SK-N-SH (cell line): ENCODE measurements at regions not wholly inside any gene's neighbourhood (a gene's known extent, or its start where the extent isn't known, plus 50 kb on each side); places are given as distances from the start of the nearest gene placed in this dataset.

Source experiments
- CTCF ChIA-PET: fragments of 300-600, 350-600 bp; formaldehyde crosslinking; extraction: SDS; loops from one replicate; lab custom pipeline; 2021; lab: Yijun Ruan, JAX
- POLR2A ChIA-PET: fragments of 350-600 bp; sonication (Branson Sonifier 250); formaldehyde crosslinking; extraction: SDS; loops from one replicate; lab custom pipeline; 2020; ENCODE audit warnings: antibody characterized with exemption, inconsistent platforms; lab: Yijun Ruan, JAX
- DNase-seq: peaks from one replicate; pipeline ENCODE4 v3.0.0; 2012
- H2AFZ ChIP-seq: fragments of 200-600 bp; sonication (generic); 2 replicates; pipeline ENCODE4 v1.8.1; 2016; ENCODE audit warnings: antibody characterized with exemption, mild to moderate bottlenecking, low read depth
- H3F3A ChIP-seq: fragments of 200-600 bp; sonication (generic); replicated peaks from 2 replicates; pipeline ENCODE3; 2016; ENCODE audit warnings: antibody characterized with exemption, mild to moderate bottlenecking; ENCODE audit not compliant: insufficient read depth
- H3K27ac ChIP-seq, 2 experiments: fragments of 200-500 bp in 1 of 2; fragments of 200-600 bp in 1 of 2; sonication (Bioruptor generic) in 1 of 2; sonication (generic), shearing (Covaris generic) in 1 of 2; 2 replicates each; pipeline versions ENCODE4 v1.5.1 to v1.6.1; 2014 to 2016; ENCODE audit warnings: low read depth in 2 of 2, inconsistent platforms in 1 of 2, low read length in 1 of 2, mild to moderate bottlenecking in 1 of 2, mixed read lengths in 1 of 2
- H3K27me3 ChIP-seq: fragments of 200-600 bp; sonication (generic), shearing (Covaris generic); 2 replicates; pipeline ENCODE4 v1.6.1; 2016; ENCODE audit warnings: mixed run types; ENCODE audit not compliant: insufficient read depth
- H3K36me3 ChIP-seq, 2 experiments: fragments of 200-500 bp in 1 of 2; fragments of 200-600 bp in 1 of 2; sonication (Bioruptor generic) in 1 of 2; sonication (generic) in 1 of 2; replicated peaks in 1 of 2; 2 replicates each; pipeline versions ENCODE3 to v1.5.1; 2014 to 2016; ENCODE audit warnings: low read length in 1 of 2, mild to moderate bottlenecking in 1 of 2; ENCODE audit not compliant: insufficient read depth in 2 of 2, control insufficient read depth in 1 of 2
- H3K4me1 ChIP-seq, 2 experiments: fragments of 200-500 bp in 1 of 2; fragments of 200-600 bp in 1 of 2; sonication (Bioruptor generic) in 1 of 2; sonication (generic), shearing (Covaris generic) in 1 of 2; 2 replicates each; pipeline versions ENCODE4 v1.5.1 to v1.6.1; 2014 to 2016; ENCODE audit warnings: low read depth in 1 of 2, low read length in 1 of 2, mixed run types in 1 of 2; ENCODE audit not compliant: insufficient read depth in 2 of 2, control insufficient read depth in 1 of 2
- H3K4me2 ChIP-seq: fragments of 200-600 bp; sonication (generic), shearing (Covaris generic); 2 replicates; pipeline ENCODE4 v1.6.1; 2017; ENCODE audit warnings: mixed run types
- H3K4me3 ChIP-seq, 2 experiments: fragments of 200-500 bp in 1 of 2; fragments of 200-600 bp in 1 of 2; sonication (Bioruptor generic) in 1 of 2; sonication (generic), shearing (Covaris generic) in 1 of 2; 2 replicates each; pipeline versions ENCODE4 v1.5.1 to v1.8.1; 2014 to 2016; ENCODE audit warnings: low read depth in 2 of 2, inconsistent platforms in 1 of 2, low read length in 1 of 2, mild to moderate bottlenecking in 1 of 2, mixed read lengths in 1 of 2, moderate library complexity in 1 of 2
- H3K79me2 ChIP-seq: fragments of 200-600 bp; sonication (generic); 2 replicates; pipeline ENCODE4 v1.8.1; 2017; ENCODE audit warnings: mild to moderate bottlenecking; ENCODE audit not compliant: insufficient read depth
- H3K9ac ChIP-seq: fragments of 200-600 bp; sonication (generic); 2 replicates; pipeline ENCODE4 v1.6.1; 2017; ENCODE audit warnings: mixed run types
- H3K9me2 ChIP-seq: fragments of 200-600 bp; sonication (generic); 2 replicates; pipeline ENCODE4 v1.6.1; 2017; ENCODE audit warnings: mixed run types
- H3K9me3 ChIP-seq: fragments of 200-600 bp; sonication (generic); 2 replicates; pipeline ENCODE4 v1.6.1; 2017; ENCODE audit warnings: mixed run types, mild to moderate bottlenecking, moderate library complexity
- H4K20me1 ChIP-seq: fragments of 200-600 bp; sonication (generic); 2 replicates; pipeline ENCODE4 v1.6.1; 2017; ENCODE audit warnings: mild to moderate bottlenecking, mixed run types; ENCODE audit not compliant: insufficient read depth
- ELF1 ChIP-seq: IDR thresholded peaks from 2 replicates; pipeline ENCODE4 v1.4.0; 2012
- EZH2phosphoT487 ChIP-seq: fragments of 200-600 bp; sonication (generic); IDR thresholded peaks from 2 replicates; pipeline ENCODE4 v1.6.1; 2017; ENCODE audit warnings: low read depth, mixed run types, mild to moderate bottlenecking, antibody characterized with exemption, moderate library complexity, borderline replicate concordance
- FOSL2 ChIP-seq: IDR thresholded peaks from 2 replicates; pipeline ENCODE4 v1.4.0; 2012; ENCODE audit warnings: low read depth, mild to moderate bottlenecking, moderate library complexity, borderline replicate concordance
- GATA2 ChIP-seq: sonication (generic); formaldehyde crosslinking; IDR thresholded peaks from 2 replicates; pipeline ENCODE4 v1.5.0; 2020; ENCODE audit warnings: mild to moderate bottlenecking, missing genetic modification reagents
- IRF3 ChIP-seq: fragments of 150-350 bp; IDR thresholded peaks from 2 replicates; pipeline ENCODE4 v1.6.1; 2016; ENCODE audit warnings: mild to moderate bottlenecking, low read depth, low read length
- MAX ChIP-seq: IDR thresholded peaks from 2 replicates; pipeline ENCODE4 v1.4.0; 2012; ENCODE audit warnings: low read depth
- MXI1 ChIP-seq: IDR thresholded peaks from 2 replicates; pipeline ENCODE4 v1.6.1; 2012; ENCODE audit warnings: mild to moderate bottlenecking, low read depth, low read length, improper control_type of control experiment
- RCOR1 ChIP-seq: fragments of 150-350 bp; IDR thresholded peaks from 2 replicates; pipeline ENCODE4 v1.6.1; 2017; ENCODE audit warnings: antibody characterized with exemption, low read length
- REST ChIP-seq: IDR thresholded peaks from 2 replicates; pipeline ENCODE4 v1.6.1; 2012; ENCODE audit warnings: mild to moderate bottlenecking, low read depth, low read length, moderate library complexity
- RXRA ChIP-seq: IDR thresholded peaks from 2 replicates; pipeline ENCODE4 v1.4.0; 2012; ENCODE audit warnings: low read depth, mild to moderate bottlenecking, borderline replicate concordance
- SIN3A ChIP-seq: IDR thresholded peaks from 2 replicates; pipeline ENCODE4 v1.6.1; 2012; ENCODE audit warnings: low read depth, mild to moderate bottlenecking, low read length, moderate library complexity, borderline replicate concordance
- SMC3 ChIP-seq: IDR thresholded peaks from 2 replicates; pipeline ENCODE4 v1.6.1; 2012; ENCODE audit warnings: low read depth, low read length, improper control_type of control experiment
- TAF1 ChIP-seq: IDR thresholded peaks from 2 replicates; pipeline ENCODE4 v1.6.1; 2012; ENCODE audit warnings: low read depth, mild to moderate bottlenecking, low read length, moderate library complexity, borderline replicate concordance
- TCF12 ChIP-seq: IDR thresholded peaks from 2 replicates; pipeline ENCODE4 v1.4.0; 2012
- TEAD4 ChIP-seq: IDR thresholded peaks from 2 replicates; pipeline ENCODE4 v1.4.0; 2012; ENCODE audit warnings: mild to moderate bottlenecking, borderline replicate concordance; ENCODE audit not compliant: insufficient read depth
- USF1 ChIP-seq: IDR thresholded peaks from 2 replicates; pipeline ENCODE4 v1.4.0; 2012; ENCODE audit warnings: low read depth, borderline replicate concordance
- YY1 ChIP-seq: IDR thresholded peaks from 2 replicates; pipeline ENCODE4 v1.4.0; 2012; ENCODE audit warnings: low read depth, mild to moderate bottlenecking
- WGBS: methylation state at CpG from one replicate; pipeline ENCODE4 v1.1.6; 2017; ENCODE audit warnings: low lambda C conversion rate; 5-methylcytosine and 5-hydroxymethylcytosine counted together

GRCh38 chr21:19034560-19034959, 631.0 kb upstream of the TMPRSS15 start:
- Histone ChIP-seq H2AFZ (no peak overlapping the region), H3K4me3 (no peak overlapping the region), H3K27me3 (no peaks in the 10 kb centered on the region), H3K4me2 (no peak overlapping the region), H3K79me2 (no peaks in the 10 kb centered on the region), H3K4me1 (no peaks in the 10 kb centered on the region), H3K9me2 (no peaks in the 10 kb centered on the region), H4K20me1 (no peaks in the 10 kb centered on the region), H3F3A (no peaks in the 10 kb centered on the region), H3K9me3 (no peaks in the 10 kb centered on the region; the same call in 1 of the 2 replicates), H3K36me3 (no peaks in the 10 kb centered on the region), H3K27ac (no peak overlapping the region), H3K9ac (no peak overlapping the region)
- TF ChIP-seq SIN3A (no peak), REST (no peak), TAF1 (no peak), GATA2 (no peak), MXI1 (no peak), MAX (no peak), TEAD4 (no peak), IRF3 (no peak), YY1 (no peak), RCOR1 (no peak), ELF1 (no peak), SMC3 (no peak), USF1 (no peak), RXRA (no peak), TCF12 (no peak), FOSL2 (no peak), EZH2phosphoT487 (no peak)
- ChIA-PET CTCF (no interaction called here), POLR2A (no interaction called here)
- 28% methylated on average over 2 of the region's 2 CpGs for WGBS
- no peak for DNase-seq
